Astrocyte (in vitro differentiated cells and primary cell): ENCODE measurements at regions not wholly inside any gene's neighbourhood (a gene's known extent, or its start where the extent isn't known, plus 50 kb on each side); places are given as distances from the start of the nearest gene placed in this dataset.
A peak's percentile ranks its signal among the peaks of the same experiment; 100 is the strongest.

Experiments
- DNase-seq: peaks from one replicate; pipeline ENCODE4 v3.0.0-alpha.2; 2010; ENCODE audit warnings: low read depth
- FAIRE-seq: peaks from 2 replicates; lab custom pipeline; 2011; peaks lifted over from hg19 to GRCh38; lab: Jason Lieb, UNC
- H2AFZ ChIP-seq: 2 replicates; pipeline ENCODE4 v1.6.0; 2012; ENCODE audit warnings: low read depth, low read length, inconsistent platforms
- H3K27ac ChIP-seq: 2 replicates; pipeline ENCODE4 v1.5.1; 2011; ENCODE audit warnings: low read depth, low read length, inconsistent platforms
- H3K27me3 ChIP-seq: 2 replicates; pipeline ENCODE4 v1.6.0; 2011; ENCODE audit warnings: low read length, inconsistent platforms; ENCODE audit not compliant: insufficient read depth
- H3K36me3 ChIP-seq: 2 replicates; pipeline ENCODE4 v1.5.1; 2011; ENCODE audit warnings: low read length, inconsistent platforms; ENCODE audit not compliant: insufficient read depth
- H3K4me1 ChIP-seq: 2 replicates; pipeline ENCODE4 v1.5.1; 2011; ENCODE audit warnings: low read length, inconsistent platforms; ENCODE audit not compliant: insufficient read depth
- H3K4me2 ChIP-seq: 2 replicates; pipeline ENCODE4 v1.6.0; 2012; ENCODE audit warnings: low read length, inconsistent platforms
- H3K4me3 ChIP-seq: 2 replicates; pipeline ENCODE4 v1.5.1; 2011; ENCODE audit warnings: low read depth, mild to moderate bottlenecking, low read length, inconsistent platforms; ENCODE audit not compliant: insufficient read depth
- H3K79me2 ChIP-seq: 2 replicates; pipeline ENCODE4 v1.6.0; 2012; ENCODE audit warnings: mild to moderate bottlenecking, low read length, inconsistent platforms; ENCODE audit not compliant: insufficient read depth
- H3K9ac ChIP-seq: 2 replicates; pipeline ENCODE4 v1.6.0; 2012; ENCODE audit warnings: mild to moderate bottlenecking, low read length, inconsistent platforms
- H3K9me3 ChIP-seq: 2 replicates; pipeline ENCODE4 v1.5.1; 2012; ENCODE audit warnings: low read depth, mild to moderate bottlenecking, low read length, inconsistent platforms; ENCODE audit not compliant: insufficient read depth
- H4K20me1 ChIP-seq: 2 replicates; pipeline ENCODE4 v1.6.0; 2012; ENCODE audit warnings: low read length, inconsistent platforms; ENCODE audit not compliant: insufficient read depth
- H3K27ac Mint-ChIP-seq: one replicate; pipeline ENCODE4 v1.8.0; 2021; ENCODE audit warnings: mild to moderate bottlenecking, mixed read lengths; ENCODE audit not compliant: unreplicated experiment
- H3K27me3 Mint-ChIP-seq: one replicate; pipeline ENCODE4 v1.8.0; 2021; ENCODE audit warnings: low read depth, mixed read lengths; ENCODE audit not compliant: unreplicated experiment
- H3K36me3 Mint-ChIP-seq: one replicate; pipeline ENCODE4 v1.8.0; 2021; ENCODE audit warnings: low read depth, mixed read lengths; ENCODE audit not compliant: unreplicated experiment
- H3K4me1 Mint-ChIP-seq: one replicate; pipeline ENCODE4 v1.8.0; 2021; ENCODE audit warnings: low read depth, mixed read lengths; ENCODE audit not compliant: unreplicated experiment
- H3K4me3 Mint-ChIP-seq: one replicate; pipeline ENCODE4 v1.8.0; 2021; ENCODE audit warnings: mild to moderate bottlenecking, moderate library complexity, mixed read lengths; ENCODE audit not compliant: unreplicated experiment
- H3K9me3 Mint-ChIP-seq: one replicate; pipeline ENCODE4 v1.8.0; 2021; ENCODE audit warnings: mild to moderate bottlenecking, mixed read lengths; ENCODE audit not compliant: unreplicated experiment
- EZH2 ChIP-seq: IDR thresholded peaks from 2 replicates; pipeline ENCODE4 v1.6.1; 2012; ENCODE audit warnings: mild to moderate bottlenecking, low read length, inconsistent platforms; ENCODE audit not compliant: insufficient read depth
- TF ChIP-seq, protein P1 (sequence below): IDR thresholded peaks from 2 replicates; pipeline ENCODE4 v1.5.1; 2011; ENCODE audit warnings: low read depth, mild to moderate bottlenecking, inconsistent platforms, low read length, moderate library complexity; ENCODE audit not compliant: insufficient read depth

DNA sequence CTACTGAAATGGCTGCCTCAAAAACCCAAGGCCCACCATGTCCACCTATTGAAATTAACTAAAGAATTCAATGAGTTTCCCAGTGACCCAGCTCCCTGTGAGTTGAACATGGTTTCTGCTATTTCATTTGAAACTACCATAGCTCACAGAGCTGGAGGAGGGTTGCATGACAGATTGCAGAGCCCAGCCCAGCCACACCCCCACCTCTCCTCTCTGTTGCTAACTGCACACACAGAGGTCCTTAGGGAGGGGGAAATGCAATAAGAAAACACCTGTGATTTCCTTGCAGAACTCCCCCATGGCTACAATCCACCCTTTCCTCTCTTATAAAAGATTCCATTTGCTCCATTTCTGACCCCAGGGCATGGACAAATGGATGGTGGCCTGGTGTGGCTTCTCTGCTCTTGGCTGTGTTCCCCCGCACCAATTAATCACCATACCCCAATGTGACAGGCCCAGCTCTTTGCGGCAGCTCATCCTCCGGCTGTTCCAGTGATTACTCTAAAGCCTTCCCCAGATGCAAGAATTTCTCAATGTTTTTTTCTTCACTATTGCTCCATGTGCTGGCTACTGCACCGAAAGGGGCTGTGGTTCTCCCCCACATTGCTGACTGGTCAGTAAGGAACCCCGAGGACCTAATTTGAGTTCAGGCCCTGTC is 208.4 kb upstream of the KBTBD8 start:
- no peak overlapping the region for H3K4me3 Mint-ChIP-seq
- Histone ChIP-seq H3K27ac (no peak overlapping the region), H3K9me3 (no peaks in the 10 kb centered on the region), H3K27me3 (peaks cover 2% of the 10 kb centered on the region), H3K79me2 (no peaks in the 10 kb centered on the region), H3K4me1 (no peaks in the 10 kb centered on the region), H2AFZ (no peak overlapping the region), H4K20me1 (no peaks in the 10 kb centered on the region), H3K4me3 (no peak overlapping the region), H3K36me3 (no peaks in the 10 kb centered on the region), H3K9ac (no peak overlapping the region), H3K4me2 (no peak overlapping the region)
- H3K4me1 Mint-ChIP-seq, result no peaks in the 10 kb centered on the region
- TF ChIP-seq, protein P1, sequence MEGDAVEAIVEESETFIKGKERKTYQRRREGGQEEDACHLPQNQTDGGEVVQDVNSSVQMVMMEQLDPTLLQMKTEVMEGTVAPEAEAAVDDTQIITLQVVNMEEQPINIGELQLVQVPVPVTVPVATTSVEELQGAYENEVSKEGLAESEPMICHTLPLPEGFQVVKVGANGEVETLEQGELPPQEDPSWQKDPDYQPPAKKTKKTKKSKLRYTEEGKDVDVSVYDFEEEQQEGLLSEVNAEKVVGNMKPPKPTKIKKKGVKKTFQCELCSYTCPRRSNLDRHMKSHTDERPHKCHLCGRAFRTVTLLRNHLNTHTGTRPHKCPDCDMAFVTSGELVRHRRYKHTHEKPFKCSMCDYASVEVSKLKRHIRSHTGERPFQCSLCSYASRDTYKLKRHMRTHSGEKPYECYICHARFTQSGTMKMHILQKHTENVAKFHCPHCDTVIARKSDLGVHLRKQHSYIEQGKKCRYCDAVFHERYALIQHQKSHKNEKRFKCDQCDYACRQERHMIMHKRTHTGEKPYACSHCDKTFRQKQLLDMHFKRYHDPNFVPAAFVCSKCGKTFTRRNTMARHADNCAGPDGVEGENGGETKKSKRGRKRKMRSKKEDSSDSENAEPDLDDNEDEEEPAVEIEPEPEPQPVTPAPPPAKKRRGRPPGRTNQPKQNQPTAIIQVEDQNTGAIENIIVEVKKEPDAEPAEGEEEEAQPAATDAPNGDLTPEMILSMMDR, result no peak
- TF ChIP-seq EZH2, result no peak
- H3K9me3 Mint-ChIP-seq, result no peaks in the 10 kb centered on the region
- no peak overlapping the region for H3K27ac Mint-ChIP-seq
- peaks cover 9% of the 10 kb centered on the region for H3K27me3 Mint-ChIP-seq
- no peaks in the 10 kb centered on the region for H3K36me3 Mint-ChIP-seq
- FAIRE-seq, result no peak
- DNase-seq, result peak; percentile 8

DNA sequence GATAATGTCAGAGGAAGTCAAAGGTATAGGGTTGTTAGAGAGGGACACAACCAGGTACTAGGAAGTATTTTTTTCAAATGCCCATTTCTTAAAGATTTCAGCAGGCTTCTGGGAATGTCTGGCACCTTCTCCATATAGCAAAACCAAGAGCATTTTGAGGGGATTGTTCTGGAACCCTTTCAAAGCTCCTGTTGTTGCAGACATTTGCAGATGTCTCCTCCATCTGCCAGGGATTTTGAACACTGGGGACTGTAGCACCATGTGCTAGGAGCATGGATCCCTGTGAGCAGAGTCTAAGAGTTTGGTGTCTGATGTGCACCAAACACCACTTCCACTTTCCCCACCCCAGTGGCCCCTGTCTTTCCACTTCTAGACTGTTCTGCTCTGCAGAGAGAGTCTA is 206.0 kb upstream of the KBTBD8 start:
- H3K9ac ChIP-seq, result no peak overlapping the region
- H3K4me2 ChIP-seq, result no peak overlapping the region
- no peaks in the 10 kb centered on the region for H3K4me1 Mint-ChIP-seq
- no peak overlapping the region for H3K27ac ChIP-seq
- no peaks in the 10 kb centered on the region for H4K20me1 ChIP-seq
- TF ChIP-seq, protein P1, result no peak
- TF ChIP-seq EZH2, result no peak
- H3K27me3 ChIP-seq, result peaks cover 2% of the 10 kb centered on the region
- H3K27ac Mint-ChIP-seq, result no peak overlapping the region
- no peaks in the 10 kb centered on the region for H3K36me3 Mint-ChIP-seq
- FAIRE-seq (no peak), DNase-seq (no peak)
- no peaks in the 10 kb centered on the region for H3K4me1 ChIP-seq
- H3K4me3 ChIP-seq, result no peak overlapping the region
- H3K9me3 ChIP-seq, result no peaks in the 10 kb centered on the region
- H3K9me3 Mint-ChIP-seq, result no peaks in the 10 kb centered on the region
- H3K79me2 ChIP-seq, result no peaks in the 10 kb centered on the region
- no peaks in the 10 kb centered on the region for H3K36me3 ChIP-seq
- no peak overlapping the region for H3K4me3 Mint-ChIP-seq
- no peak overlapping the region for H2AFZ ChIP-seq
- H3K27me3 Mint-ChIP-seq, result peaks cover 6% of the 10 kb centered on the region

DNA sequence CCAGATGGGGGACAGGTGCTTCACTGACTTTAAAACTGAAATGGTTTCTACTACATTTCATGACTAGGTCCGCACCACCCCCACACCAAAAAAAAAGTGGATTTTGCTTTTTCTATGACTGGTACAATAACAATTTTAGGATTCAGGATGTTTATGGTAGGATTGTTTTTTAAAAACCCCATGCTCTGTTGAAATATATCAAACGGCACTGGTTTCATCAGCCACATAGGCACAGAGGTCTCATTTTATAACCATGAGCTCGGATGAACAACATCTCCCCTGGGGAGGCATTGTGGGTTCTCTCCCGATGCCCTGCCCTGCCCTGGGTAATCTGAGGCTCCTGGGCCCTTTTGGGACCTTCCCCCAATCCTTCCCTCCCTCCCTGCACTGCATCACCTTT is 202.7 kb upstream of the KBTBD8 start:
- no peak for FAIRE-seq
- Histone ChIP-seq H4K20me1 (no peaks in the 10 kb centered on the region), H3K27ac (no peak overlapping the region), H3K4me3 (no peak overlapping the region), H3K4me2 (peak overlapping the region; percentile 6), H3K36me3 (no peaks in the 10 kb centered on the region), H3K9me3 (no peaks in the 10 kb centered on the region), H3K4me1 (peaks cover 8% of the 10 kb centered on the region), H3K9ac (no peak overlapping the region), H2AFZ (no peak overlapping the region), H3K79me2 (no peaks in the 10 kb centered on the region), H3K27me3 (peaks cover 2% of the 10 kb centered on the region)
- Mint-ChIP-seq H3K4me1 (peaks cover 3% of the 10 kb centered on the region), H3K27ac (no peak overlapping the region), H3K36me3 (no peaks in the 10 kb centered on the region), H3K9me3 (no peaks in the 10 kb centered on the region), H3K27me3 (peaks cover 3% of the 10 kb centered on the region), H3K4me3 (no peak overlapping the region)
- DNase-seq, result no peak
- TF ChIP-seq EZH2, result no peak
- TF ChIP-seq, protein P1, result no peak
